SK-N-MC (cell line): ENCODE measurements at regions not wholly inside any gene's neighbourhood (a gene's known extent, or its start where the extent isn't known, plus 50 kb on each side); places are given as distances from the start of the nearest gene placed in this dataset.

ENCODE experiments used
- EZH2 ChIP-seq: fragments of 200-600 bp; sonication (generic); IDR thresholded peaks from one replicate; pipeline ENCODE4 v1.6.1; 2017; ENCODE audit warnings: antibody characterized with exemption
- FOXP2 ChIP-seq: optimal IDR thresholded peaks from 2 replicates; pipeline ENCODE3; 2011; ENCODE audit warnings: mild to moderate bottlenecking, moderate library complexity; ENCODE audit not compliant: insufficient read depth; ENCODE audit errors: extremely low read length, control extremely low read depth
- POLR2AphosphoS5 ChIP-seq: IDR thresholded peaks from 2 replicates; pipeline ENCODE4 v1.6.1; 2012; ENCODE audit warnings: mild to moderate bottlenecking, low read depth, low read length, borderline replicate concordance

DNA sequence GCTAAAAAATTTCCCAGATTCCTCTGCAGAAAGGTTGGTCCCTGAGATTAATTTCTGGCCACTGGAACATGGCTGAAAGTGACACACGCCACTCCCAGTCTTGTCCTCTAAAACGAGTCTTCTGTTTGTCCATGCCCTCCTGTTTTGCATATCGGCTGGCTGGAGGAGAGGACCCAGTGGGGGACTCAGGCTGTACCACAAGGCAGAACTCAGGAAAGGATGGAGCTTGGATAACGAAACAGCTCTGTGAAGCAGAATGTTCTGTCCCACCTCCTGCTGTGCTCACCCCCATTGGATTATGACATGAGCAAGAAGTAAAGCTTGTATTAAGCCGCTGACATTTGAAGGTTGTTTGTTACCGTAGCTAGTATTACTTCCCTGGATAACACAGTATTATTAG lies 856.2 kb downstream of the BCL11B start:
- no peak for TF ChIP-seq POLR2AphosphoS5
- TF ChIP-seq EZH2: no peak
- no peak for TF ChIP-seq FOXP2
